IMR-90 (cell line): ENCODE measurements at regions not wholly inside any gene's neighbourhood (a gene's known extent, or its start where the extent isn't known, plus 50 kb on each side); places are given as distances from the start of the nearest gene placed in this dataset.

Experiments used
- ATAC-seq: fragments of 200-7000 bp; cut with Tn5 transposase; 2 replicates; pipeline ENCODE4 v1.9.1; 2020; ENCODE audit warnings: low read depth, mild to moderate bottlenecking, moderate library complexity
- BruUV-seq: library from RNA; stranded (reverse); fragments of 400-500 nt; replicated peaks from 2 replicates; lab custom pipeline; 2021; lab: Mats Ljungman, UMichigan
- CTCF ChIA-PET: fragments of 300-600 bp; formaldehyde crosslinking; extraction: SDS; loops from one replicate; lab custom pipeline; 2021; ENCODE audit warnings: antibody characterized with exemption; lab: Yijun Ruan, JAX
- POLR2A ChIA-PET: fragments of 300-600 bp; sonication (Branson Sonifier 250); formaldehyde crosslinking; loops from one replicate; lab custom pipeline; 2022; ENCODE audit warnings: antibody characterized with exemption; ENCODE audit not compliant: unreplicated experiment; lab: Charles Lee
- DNase-seq: peaks from one replicate; pipeline ENCODE4 v3.0.0; 2013
- H2AFZ ChIP-seq: replicated peaks from 2 replicates; pipeline ENCODE3; 2013; ENCODE audit warnings: low read length, mild to moderate bottlenecking; ENCODE audit not compliant: poor library complexity
- H2AK5ac ChIP-seq: 2 replicates; pipeline ENCODE4 v1.6.1; 2013; ENCODE audit warnings: low read depth, low read length, inconsistent platforms
- H2AK9ac ChIP-seq: replicated peaks from 2 replicates; pipeline ENCODE3; 2013; ENCODE audit warnings: mild to moderate bottlenecking, low read depth, low read length, moderate library complexity; ENCODE audit not compliant: poor library complexity
- H2BK120ac ChIP-seq: 2 replicates; pipeline ENCODE4 v1.6.1; 2013; ENCODE audit warnings: low read depth, low read length, inconsistent platforms
- H2BK15ac ChIP-seq: 3 replicates; pipeline ENCODE4 v1.6.1; 2013; ENCODE audit warnings: low read depth, low read length, inconsistent platforms
- H2BK20ac ChIP-seq: 2 replicates; pipeline ENCODE4 v1.6.1; 2013; ENCODE audit warnings: low read depth, mild to moderate bottlenecking, inconsistent platforms, low read length, moderate library complexity
- H2BK5ac ChIP-seq: 2 replicates; pipeline ENCODE4 v1.6.1; 2013; ENCODE audit warnings: mild to moderate bottlenecking, low read depth, low read length, inconsistent platforms; ENCODE audit not compliant: poor library complexity, severe bottlenecking
- H3K14ac ChIP-seq: replicated peaks from 2 replicates; pipeline ENCODE4 v1.6.1; 2013; ENCODE audit warnings: low read depth, low read length, inconsistent platforms
- H3K18ac ChIP-seq: 2 replicates; pipeline ENCODE4 v1.6.1; 2013; ENCODE audit warnings: low read depth, low read length, control low read depth
- H3K23ac ChIP-seq: 2 replicates; pipeline ENCODE4 v1.6.1; 2013; ENCODE audit warnings: low read depth, low read length, inconsistent platforms
- H3K27ac ChIP-seq: 2 replicates; pipeline ENCODE4 v1.5.1; 2013; ENCODE audit warnings: mild to moderate bottlenecking, control low read depth, low read length; ENCODE audit not compliant: insufficient read depth
- H3K27me3 ChIP-seq: 2 replicates; pipeline ENCODE4 v1.6.1; 2013; ENCODE audit warnings: low read length; ENCODE audit not compliant: control insufficient read depth, insufficient read depth
- H3K36me3 ChIP-seq: 2 replicates; pipeline ENCODE4 v1.6.1; 2013; ENCODE audit warnings: low read length, mixed read lengths; ENCODE audit not compliant: control insufficient read depth, insufficient read depth
- H3K4ac ChIP-seq: 2 replicates; pipeline ENCODE4 v1.6.1; 2013; ENCODE audit warnings: low read depth, low read length, inconsistent platforms
- H3K4me1 ChIP-seq: 2 replicates; pipeline ENCODE4 v1.6.1; 2013; ENCODE audit warnings: low read length, mixed read lengths; ENCODE audit not compliant: control insufficient read depth, insufficient read depth
- H3K4me2 ChIP-seq: 2 replicates; pipeline ENCODE4 v1.6.1; 2013; ENCODE audit warnings: low read depth, mild to moderate bottlenecking, control low read depth, low read length, moderate library complexity
- H3K4me3 ChIP-seq: 2 replicates; pipeline ENCODE4 v1.5.1; 2013; ENCODE audit warnings: low read depth, mild to moderate bottlenecking, control low read depth, low read length, moderate library complexity; ENCODE audit not compliant: insufficient read depth
- H3K56ac ChIP-seq: 2 replicates; pipeline ENCODE4 v1.6.1; 2013; ENCODE audit warnings: low read length, inconsistent platforms; ENCODE audit not compliant: insufficient read depth; ENCODE audit errors: extremely low read depth
- H3K79me1 ChIP-seq, 2 experiments: 2 replicates each; pipeline ENCODE4 v1.6.1; 2013; ENCODE audit warnings: low read length in 2 of 2, inconsistent platforms in 1 of 2, low read depth in 1 of 2
- H3K9ac ChIP-seq: 2 replicates; pipeline ENCODE4 v1.6.1; 2013; ENCODE audit warnings: low read depth, low read length, control low read depth
- H3K9me1 ChIP-seq: 2 replicates; pipeline ENCODE4 v1.6.1; 2013; ENCODE audit warnings: low read length, inconsistent platforms; ENCODE audit not compliant: insufficient read depth
- H3K9me3 ChIP-seq: 2 replicates; pipeline ENCODE4 v1.6.1; 2013; ENCODE audit warnings: low read length; ENCODE audit not compliant: control insufficient read depth, insufficient read depth
- H4K20me1 ChIP-seq: 2 replicates; pipeline ENCODE4 v1.6.1; 2013; ENCODE audit warnings: low read length, inconsistent platforms; ENCODE audit not compliant: insufficient read depth
- H4K5ac ChIP-seq: 2 replicates; pipeline ENCODE4 v1.6.1; 2013; ENCODE audit warnings: mild to moderate bottlenecking, low read depth, low read length, control low read depth
- H4K8ac ChIP-seq, 2 experiments: 2 replicates each; pipeline ENCODE4 v1.6.1; 2013; ENCODE audit warnings: low read depth in 2 of 2, low read length in 2 of 2, control low read depth in 1 of 2, inconsistent platforms in 1 of 2
- H4K91ac ChIP-seq: 2 replicates; pipeline ENCODE4 v1.6.1; 2013; ENCODE audit warnings: low read depth, low read length, inconsistent platforms; ENCODE audit not compliant: insufficient read depth
- BHLHE40 ChIP-seq: fragments of 150-350 bp; IDR thresholded peaks from 2 replicates; pipeline ENCODE4 v1.6.1; 2016; ENCODE audit warnings: mild to moderate bottlenecking, low read depth, low read length
- CHD1 ChIP-seq: IDR thresholded peaks from 2 replicates; pipeline ENCODE4 v1.6.1; 2012; ENCODE audit warnings: low read depth, low read length, improper control_type of control experiment
- FOS ChIP-seq: fragments of 150-350 bp; IDR thresholded peaks from 2 replicates; pipeline ENCODE4 v1.6.1; 2016; ENCODE audit warnings: low read depth, low read length
- MAFK ChIP-seq: IDR thresholded peaks from 2 replicates; pipeline ENCODE4 v1.6.1; 2012; ENCODE audit warnings: low read depth, low read length, improper control_type of control experiment
- MAZ ChIP-seq: IDR thresholded peaks from 2 replicates; pipeline ENCODE4 v1.6.1; 2012; ENCODE audit warnings: low read depth, mild to moderate bottlenecking, low read length, improper control_type of control experiment, moderate library complexity, borderline replicate concordance
- MXI1 ChIP-seq: IDR thresholded peaks from 2 replicates; pipeline ENCODE4 v1.6.1; 2012; ENCODE audit warnings: low read depth, mild to moderate bottlenecking, low read length, moderate library complexity, borderline replicate concordance
- NFE2L2 ChIP-seq: fragments of 150-350 bp; IDR thresholded peaks from 2 replicates; pipeline ENCODE4 v1.6.1; 2016; ENCODE audit warnings: low read depth, mild to moderate bottlenecking, low read length
- RAD21 ChIP-seq: IDR thresholded peaks from 2 replicates; pipeline ENCODE4 v1.6.1; 2012; ENCODE audit warnings: low read length, improper control_type of control experiment
- RCOR1 ChIP-seq: IDR thresholded peaks from 2 replicates; pipeline ENCODE4 v1.6.1; 2012; ENCODE audit warnings: mild to moderate bottlenecking, low read length, improper control_type of control experiment; ENCODE audit not compliant: insufficient replicate concordance
- RFX5 ChIP-seq: IDR thresholded peaks from 2 replicates; pipeline ENCODE4 v1.8.0; 2012; ENCODE audit warnings: low read depth, mild to moderate bottlenecking, low read length, moderate library complexity
- SMC3 ChIP-seq: fragments of 150-350 bp; IDR thresholded peaks from 2 replicates; pipeline ENCODE4 v1.6.1; 2016; ENCODE audit warnings: low read depth, mild to moderate bottlenecking, antibody characterized with exemption, low read length, moderate library complexity
- dilution Hi-C: fragments of 300-500 bp; cut with HindIII; formaldehyde crosslinking; loops from one replicate; pipeline ENCODE4 v1.14.3; 2018; ENCODE audit warnings: low sequenced_read_pairs; ENCODE audit not compliant: unreplicated experiment
- in situ Hi-C: fragments of 300-500 bp; cut with MboI; formaldehyde crosslinking; loops from 3 replicates; pipeline ENCODE4 v1.14.3; 2019; ENCODE audit warnings: low sequenced_read_pairs, inconsistent platforms, mixed read lengths
- intact Hi-C: fragments of 100-400 bp; cut with micrococcal nuclease; formaldehyde crosslinking; loops from 2 replicates; pipeline ENCODE4 v1.10.0; 2022
- TF ChIP-seq, protein P1 (sequence below): conservative IDR thresholded peaks from 2 replicates; pipeline ENCODE4 v1.5.1; 2012; ENCODE audit warnings: mild to moderate bottlenecking, low read depth, low read length, improper control_type of control experiment
- TF ChIP-seq, protein P2 (sequence below): fragments of 150-350 bp; IDR thresholded peaks from 2 replicates; pipeline ENCODE4 v1.6.1; 2016; ENCODE audit warnings: low read depth, mild to moderate bottlenecking, low read length, moderate library complexity, borderline replicate concordance

DNA sequence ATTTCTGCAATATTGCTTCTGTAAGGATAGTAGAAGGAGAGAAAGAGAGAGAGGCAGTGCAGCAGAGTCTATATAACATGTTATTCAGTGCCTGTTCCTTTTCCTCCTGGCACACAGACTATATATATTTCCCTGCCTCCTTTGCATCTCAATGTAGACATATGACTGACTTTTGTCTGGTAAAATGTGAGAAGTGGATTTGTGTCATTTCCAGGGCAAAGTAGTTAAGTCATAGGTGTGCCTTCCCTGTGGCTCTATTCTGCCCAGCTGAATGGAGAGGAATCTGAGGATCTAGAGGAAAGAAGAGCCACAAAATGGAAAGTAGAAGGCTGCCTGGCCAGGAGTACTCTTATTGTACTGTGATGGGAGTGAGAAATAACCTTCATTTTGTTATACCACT lies 54.6 kb upstream of the CADPS start:
- dilution Hi-C loops (no loop called here), intact Hi-C loops (no loop called here), in situ Hi-C loops (no loop called here)
- no peak overlapping the region for H3K56ac ChIP-seq
- H2AFZ ChIP-seq = no peak overlapping the region
- no peak overlapping the region for H3K14ac ChIP-seq
- H3K9me1 ChIP-seq = no peaks in the 10 kb centered on the region
- H4K20me1 ChIP-seq = no peaks in the 10 kb centered on the region
- no peak overlapping the region for H4K91ac ChIP-seq
- H3K27ac ChIP-seq = no peak overlapping the region
- no peak overlapping the region for H2AK9ac ChIP-seq
- H4K5ac ChIP-seq = no peak overlapping the region
- no peak overlapping the region for H3K4me2 ChIP-seq
- no peak overlapping the region for H3K18ac ChIP-seq
- BruUV-seq = no TSS peak
- no peak overlapping the region for H2BK120ac ChIP-seq
- H3K9ac ChIP-seq = no peak overlapping the region
- H3K36me3 ChIP-seq = no peaks in the 10 kb centered on the region
- H2BK20ac ChIP-seq = no peak overlapping the region
- DNase-seq (no peak), ATAC-seq (no peak)
- TF ChIP-seq NFE2L2 (no peak), FOS (no peak), MAFK (no peak), MAZ (no peak), RFX5 (no peak), CHD1 (no peak), MXI1 (no peak), RCOR1 (no peak), RAD21 (no peak), BHLHE40 (no peak), SMC3 (no peak)
- TF ChIP-seq, protein P1, sequence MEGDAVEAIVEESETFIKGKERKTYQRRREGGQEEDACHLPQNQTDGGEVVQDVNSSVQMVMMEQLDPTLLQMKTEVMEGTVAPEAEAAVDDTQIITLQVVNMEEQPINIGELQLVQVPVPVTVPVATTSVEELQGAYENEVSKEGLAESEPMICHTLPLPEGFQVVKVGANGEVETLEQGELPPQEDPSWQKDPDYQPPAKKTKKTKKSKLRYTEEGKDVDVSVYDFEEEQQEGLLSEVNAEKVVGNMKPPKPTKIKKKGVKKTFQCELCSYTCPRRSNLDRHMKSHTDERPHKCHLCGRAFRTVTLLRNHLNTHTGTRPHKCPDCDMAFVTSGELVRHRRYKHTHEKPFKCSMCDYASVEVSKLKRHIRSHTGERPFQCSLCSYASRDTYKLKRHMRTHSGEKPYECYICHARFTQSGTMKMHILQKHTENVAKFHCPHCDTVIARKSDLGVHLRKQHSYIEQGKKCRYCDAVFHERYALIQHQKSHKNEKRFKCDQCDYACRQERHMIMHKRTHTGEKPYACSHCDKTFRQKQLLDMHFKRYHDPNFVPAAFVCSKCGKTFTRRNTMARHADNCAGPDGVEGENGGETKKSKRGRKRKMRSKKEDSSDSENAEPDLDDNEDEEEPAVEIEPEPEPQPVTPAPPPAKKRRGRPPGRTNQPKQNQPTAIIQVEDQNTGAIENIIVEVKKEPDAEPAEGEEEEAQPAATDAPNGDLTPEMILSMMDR = no peak
- TF ChIP-seq, protein P2, sequence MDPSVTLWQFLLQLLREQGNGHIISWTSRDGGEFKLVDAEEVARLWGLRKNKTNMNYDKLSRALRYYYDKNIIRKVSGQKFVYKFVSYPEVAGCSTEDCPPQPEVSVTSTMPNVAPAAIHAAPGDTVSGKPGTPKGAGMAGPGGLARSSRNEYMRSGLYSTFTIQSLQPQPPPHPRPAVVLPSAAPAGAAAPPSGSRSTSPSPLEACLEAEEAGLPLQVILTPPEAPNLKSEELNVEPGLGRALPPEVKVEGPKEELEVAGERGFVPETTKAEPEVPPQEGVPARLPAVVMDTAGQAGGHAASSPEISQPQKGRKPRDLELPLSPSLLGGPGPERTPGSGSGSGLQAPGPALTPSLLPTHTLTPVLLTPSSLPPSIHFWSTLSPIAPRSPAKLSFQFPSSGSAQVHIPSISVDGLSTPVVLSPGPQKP = no peak
- no peaks in the 10 kb centered on the region for H3K79me1 ChIP-seq
- no peak overlapping the region for H3K4me3 ChIP-seq
- H3K27me3 ChIP-seq = no peaks in the 10 kb centered on the region
- ChIA-PET POLR2A (no interaction called here), CTCF (no interaction called here)
- peaks cover 3% of the 10 kb centered on the region; the same call in 1 of the 2 replicates for H3K9me3 ChIP-seq
- no peak overlapping the region for H3K4ac ChIP-seq
- H3K23ac ChIP-seq = no peak overlapping the region
- no peak overlapping the region for H2AK5ac ChIP-seq
- no peak overlapping the region for H4K8ac ChIP-seq
- H2BK15ac ChIP-seq = no peak overlapping the region
- no peaks in the 10 kb centered on the region for H3K4me1 ChIP-seq
- no peak overlapping the region for H2BK5ac ChIP-seq
